GM21367 (cell line): ENCODE measurements at regions not wholly inside any gene's neighbourhood (a gene's known extent, or its start where the extent isn't known, plus 50 kb on each side); places are given as distances from the start of the nearest gene placed in this dataset.
A peak's percentile ranks its signal among the peaks of the same experiment; 100 is the strongest.

Experiments
- ATAC-seq: cut with Tn5 transposase; IDR thresholded peaks from one replicate; pipeline ENCODE4 v1.9.1; 2021; ENCODE audit not compliant: unreplicated experiment

GRCh38 chr11:104291646-104292045 is 127.7 kb upstream of the PDGFD start:
- ATAC-seq: no peak

GRCh38 chr11:104286129-104286528 is 122.2 kb upstream of the PDGFD start:
- no peak for ATAC-seq

DNA sequence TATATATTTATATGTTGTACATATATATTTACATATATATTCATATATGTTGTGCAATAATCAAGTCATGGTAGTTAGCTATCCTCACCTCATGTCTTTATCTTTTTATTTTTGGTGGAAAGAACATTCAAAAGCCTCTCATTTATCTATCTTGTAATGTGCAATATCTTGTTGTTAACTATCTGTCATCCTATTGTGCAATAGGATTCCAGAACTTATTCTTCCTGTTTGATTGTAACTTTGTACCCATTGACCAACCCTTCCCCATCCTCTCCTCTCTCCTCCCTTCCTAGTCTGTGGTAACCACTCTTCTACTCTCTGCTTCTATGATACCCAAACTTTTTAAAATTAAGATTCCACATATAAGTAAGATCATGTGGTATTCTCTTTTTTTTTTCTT is 115.6 kb upstream of the PDGFD start:
- ATAC-seq: no peak

DNA sequence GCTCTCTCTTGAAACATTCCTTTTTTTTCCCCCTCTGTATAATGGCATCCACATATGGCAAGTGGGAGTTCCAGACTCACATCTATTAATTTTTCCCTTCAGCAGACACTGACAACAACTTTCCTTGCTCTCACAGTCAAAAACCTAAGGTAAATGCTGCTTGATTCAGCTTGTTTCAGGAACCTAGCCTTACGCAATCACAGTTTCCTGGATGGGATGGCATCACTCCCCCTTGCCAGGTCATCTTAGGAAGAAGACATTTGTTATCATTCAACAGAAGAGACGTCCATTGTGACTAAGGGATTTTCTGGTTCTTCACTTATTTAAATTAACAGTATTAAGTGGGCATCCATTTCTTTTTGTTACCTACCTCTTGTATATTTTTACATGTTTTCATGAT is 112.0 kb upstream of the PDGFD start:
- no peak for ATAC-seq

- ATAC-seq: no peak
These were observed 96.5 kb upstream of the PDGFD start for GRCh38 chr11:104260456-104260855.

DNA sequence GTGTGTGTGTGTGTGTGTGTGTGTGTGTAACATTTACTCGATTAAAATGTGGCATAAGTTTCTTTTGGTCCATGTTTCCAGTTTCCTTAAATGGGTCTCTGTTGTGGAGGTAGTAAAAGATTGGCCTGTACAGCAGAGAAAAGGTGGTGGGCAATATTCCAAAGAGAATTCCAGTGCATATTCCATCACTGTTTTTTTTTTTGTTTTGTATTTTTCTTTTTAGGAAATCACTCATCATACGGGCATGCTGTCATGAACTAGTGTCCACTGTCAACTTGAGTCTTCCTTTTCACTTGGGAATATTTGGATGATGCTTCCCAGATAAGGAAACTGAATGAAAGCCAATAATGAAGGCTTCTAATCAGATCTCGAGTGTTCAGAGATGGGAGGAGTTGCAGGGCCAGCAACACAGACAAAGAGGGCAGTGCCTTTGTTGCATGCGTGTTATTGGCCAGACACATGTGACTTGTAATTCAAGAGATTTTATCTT is 95.2 kb upstream of the PDGFD start:
- ATAC-seq: no peak

DNA sequence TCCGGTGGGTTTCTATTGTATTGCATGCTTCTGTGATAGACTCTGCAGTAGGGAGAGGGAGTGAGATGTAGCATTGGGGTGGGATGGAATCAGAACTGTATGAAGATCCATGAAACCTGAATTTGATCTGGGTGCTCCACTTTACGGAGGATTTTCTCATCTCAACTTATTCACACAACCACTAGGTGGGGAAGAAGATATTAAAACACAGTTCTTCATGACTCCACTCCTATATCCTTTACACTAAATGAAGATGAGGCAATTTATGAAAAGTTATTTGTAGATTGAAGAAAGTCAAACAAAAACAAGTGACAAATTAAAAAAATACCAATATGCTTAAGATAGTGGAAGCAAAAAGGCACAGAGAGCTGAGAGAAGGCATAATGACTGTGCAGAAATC is 92.6 kb upstream of the PDGFD start:
- ATAC-seq: no peak

DNA sequence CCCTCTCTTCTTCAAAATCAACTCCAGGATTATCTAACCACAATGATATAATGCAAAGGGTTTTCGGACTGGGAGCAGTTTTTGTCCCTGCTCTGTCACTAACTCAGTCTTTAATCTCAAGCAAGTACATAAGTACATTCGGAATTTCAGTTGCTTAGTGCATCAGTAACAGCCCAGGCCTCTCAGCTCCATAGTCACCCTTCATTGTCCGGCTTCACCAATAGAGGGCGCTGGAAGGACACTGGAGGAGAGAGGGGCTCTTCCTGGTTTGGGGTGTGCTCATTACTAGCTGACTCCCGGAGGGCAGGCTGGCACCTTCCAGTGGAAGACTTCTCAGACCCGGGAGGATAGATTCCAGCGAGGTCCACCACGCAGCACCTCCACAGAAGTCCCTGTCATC is 90.4 kb upstream of the PDGFD start:
- peak; percentile 97 for ATAC-seq

- no peak for ATAC-seq
These were observed 82.6 kb upstream of the PDGFD start for GRCh38 chr11:104246590-104246989.

DNA sequence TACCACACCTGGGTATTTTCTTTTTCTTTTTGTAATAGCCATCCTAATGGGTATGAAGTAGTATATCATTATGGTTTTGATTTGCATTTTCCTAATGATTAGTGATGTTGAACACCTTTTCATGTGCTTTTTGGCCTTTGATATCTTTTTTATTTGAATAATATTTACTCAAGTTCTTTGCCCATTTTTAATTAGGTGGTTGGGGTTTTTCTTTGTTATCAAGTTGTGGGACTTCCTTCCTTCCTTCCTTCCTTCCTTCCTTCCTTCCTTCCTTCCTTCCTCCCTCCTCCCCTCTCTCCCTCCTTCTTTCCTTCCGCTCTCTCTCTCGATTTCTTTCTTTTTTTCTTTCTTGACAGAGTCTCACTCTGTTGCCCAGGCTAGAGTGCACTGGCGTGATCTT is 75.0 kb upstream of the PDGFD start:
- ATAC-seq: no peak

DNA sequence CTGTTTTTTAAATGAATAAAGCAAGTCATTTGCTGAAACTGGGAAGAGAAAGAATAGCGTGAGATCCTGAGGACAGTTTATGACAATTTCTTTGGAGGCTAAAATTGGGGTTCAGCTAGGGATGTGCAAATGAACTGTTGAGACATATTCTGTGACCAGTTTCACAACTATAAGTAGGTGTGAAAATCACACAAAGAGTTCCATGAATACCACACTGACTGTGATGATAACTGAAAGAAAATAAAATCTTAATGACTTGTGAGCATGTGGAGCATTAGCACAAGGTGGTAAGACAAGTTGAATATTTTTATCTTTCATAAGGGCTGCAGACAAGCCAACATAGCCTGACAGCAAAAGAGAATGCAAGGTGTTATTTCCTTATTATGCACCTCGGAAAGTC is 61.1 kb upstream of the PDGFD start:
- no peak for ATAC-seq

DNA sequence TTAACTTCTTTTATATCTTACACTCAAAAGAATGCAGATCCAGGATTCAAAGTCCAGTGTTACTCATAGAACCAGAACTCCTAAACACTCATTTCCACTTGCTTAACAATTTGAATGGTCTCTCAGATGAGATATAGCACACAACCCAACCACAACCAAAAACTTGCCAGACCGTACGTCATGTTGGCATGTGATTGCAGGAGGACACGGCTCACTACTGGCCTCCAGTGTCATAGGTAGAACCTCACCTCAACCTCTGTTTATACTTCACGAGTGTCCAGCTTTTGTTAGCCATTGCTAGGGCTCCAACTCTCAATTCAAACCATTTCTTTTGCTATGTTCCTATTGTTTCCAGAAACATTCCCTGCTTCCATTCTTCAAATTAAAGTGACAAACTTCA is 58.5 kb upstream of the PDGFD start:
- ATAC-seq: no peak

GRCh38 chr11:104221455-104221854 is 57.5 kb upstream of the PDGFD start:
- ATAC-seq: no peak

- ATAC-seq: no peak
These were observed 55.1 kb upstream of the PDGFD start for GRCh38 chr11:104219096-104219495.

GRCh38 chr11:104214517-104214916 is 50.6 kb upstream of the PDGFD start:
- no peak for ATAC-seq
